Activated T-cell treated with anti-CD3 and anti-CD28 coated beads for 48 hours (primary cell): ENCODE measurements at regions not wholly inside any gene's neighbourhood (a gene's known extent, or its start where the extent isn't known, plus 50 kb on each side); places are given as distances from the start of the nearest gene placed in this dataset.

ENCODE experiments used
- DNase-seq: peaks from one replicate; pipeline ENCODE4 v3.0.0-alpha.2; 2020; ENCODE audit warnings: low read depth

- no peak for DNase-seq
These were observed 281.7 kb upstream of the LRATD1 start for GRCh38 chr2:14350856-14351255.

GRCh38 chr2:14352067-14352466, 280.4 kb upstream of the LRATD1 start:
- no peak for DNase-seq

- no peak for DNase-seq
These were observed 278.3 kb upstream of the LRATD1 start for GRCh38 chr2:14354231-14354630.

GRCh38 chr2:14355102-14355501, 277.4 kb upstream of the LRATD1 start:
- DNase-seq = no peak

GRCh38 chr2:14358339-14358738, 274.2 kb upstream of the LRATD1 start:
- no peak for DNase-seq

GRCh38 chr2:14358774-14359173, 273.7 kb upstream of the LRATD1 start:
- no peak for DNase-seq

- DNase-seq = no peak
These were observed 269.4 kb upstream of the LRATD1 start for GRCh38 chr2:14363137-14363536.

- DNase-seq = no peak
These were observed 268.5 kb upstream of the LRATD1 start for GRCh38 chr2:14363976-14364375.

GRCh38 chr2:14364471-14364870, 268.0 kb upstream of the LRATD1 start:
- no peak for DNase-seq

GRCh38 chr2:14385043-14385442, 247.5 kb upstream of the LRATD1 start:
- no peak for DNase-seq

GRCh38 chr2:14387332-14387731, 245.2 kb upstream of the LRATD1 start:
- DNase-seq = no peak

GRCh38 chr2:14388724-14389123, 243.8 kb upstream of the LRATD1 start:
- no peak for DNase-seq

- no peak for DNase-seq
These were observed 235.9 kb upstream of the LRATD1 start for GRCh38 chr2:14396533-14397083.

GRCh38 chr2:14398641-14399040, 233.9 kb upstream of the LRATD1 start:
- DNase-seq = no peak

- DNase-seq = no peak
These were observed 230.6 kb upstream of the LRATD1 start for GRCh38 chr2:14401873-14402272.

GRCh38 chr2:14408695-14409094, 223.8 kb upstream of the LRATD1 start:
- DNase-seq = no peak

- no peak for DNase-seq
These were observed 215.0 kb upstream of the LRATD1 start for GRCh38 chr2:14417551-14417950.

GRCh38 chr2:14418115-14418514, 214.4 kb upstream of the LRATD1 start:
- no peak for DNase-seq

- no peak for DNase-seq
These were observed 211.7 kb upstream of the LRATD1 start for GRCh38 chr2:14420851-14421250.

GRCh38 chr2:14422426-14422825, 210.1 kb upstream of the LRATD1 start:
- DNase-seq = no peak

GRCh38 chr2:14423145-14423906, 209.2 kb upstream of the LRATD1 start:
- DNase-seq = no peak

- no peak for DNase-seq
These were observed 207.8 kb upstream of the LRATD1 start for GRCh38 chr2:14424478-14425390.

- DNase-seq = no peak
These were observed 206.6 kb upstream of the LRATD1 start for GRCh38 chr2:14425869-14426268.
